ENCODE measurements at regions not wholly inside any gene's neighbourhood (a gene's known extent, or its start where the extent isn't known, plus 50 kb on each side); places are given as distances from the start of the nearest gene placed in this dataset.

GRCh38 chr13:63307228-63307627 is 1891.6 kb upstream of the PCDH20 start:
- no peaks in the 10 kb centered on the region for H3K4me1 ChIP-seq (ENCODE audit: low read depth)
- ATAC-seq (no peak), DNase-seq (no peak)
- H3K4me3 ChIP-seq: no peak overlapping the region
- peaks cover 50% of the 10 kb centered on the region for H3K9me3 ChIP-seq
- intact Hi-C loops (cut with DNase I, micrococcal nuclease): no loop called here
- no peaks in the 10 kb centered on the region for H3K36me3 ChIP-seq (ENCODE audit: low read depth)
- TF ChIP-seq CTCF (IDR thresholded peaks at IDR 0.05): no peak

- intact Hi-C loops (cut with DNase I, micrococcal nuclease): no loop called here
- H3K4me3 ChIP-seq: no peak overlapping the region
- no peaks in the 10 kb centered on the region for H3K36me3 ChIP-seq (ENCODE audit: low read depth)
- peaks cover 40% of the 10 kb centered on the region for H3K9me3 ChIP-seq
- H3K4me1 ChIP-seq (ENCODE audit: low read depth): no peaks in the 10 kb centered on the region
- no peak for TF ChIP-seq CTCF (IDR thresholded peaks at IDR 0.05)
- DNase-seq (no peak), ATAC-seq (no peak)
Observed at GRCh38 chr13:63305641-63306133, 1890.0 kb upstream of the PCDH20 start.

GRCh38 chr13:63304497-63304896 is 1888.8 kb upstream of the PCDH20 start:
- Histone ChIP-seq H3K9me3 (peaks cover 37% of the 10 kb centered on the region), H3K4me1 (ENCODE audit: low read depth) (no peaks in the 10 kb centered on the region), H3K4me3 (no peak overlapping the region), H3K36me3 (ENCODE audit: low read depth) (no peaks in the 10 kb centered on the region)
- ATAC-seq (no peak), DNase-seq (no peak)
- TF ChIP-seq CTCF (IDR thresholded peaks at IDR 0.05): no peak
- intact Hi-C loops (cut with DNase I, micrococcal nuclease): no loop called here

GRCh38 chr13:63299866-63300394 is 1884.3 kb upstream of the PCDH20 start:
- DNase-seq (no peak), ATAC-seq (no peak)
- no peaks in the 10 kb centered on the region for H3K36me3 ChIP-seq (ENCODE audit: low read depth)
- TF ChIP-seq CTCF (IDR thresholded peaks at IDR 0.05): no peak
- no peak overlapping the region for H3K4me3 ChIP-seq
- no peaks in the 10 kb centered on the region for H3K4me1 ChIP-seq (ENCODE audit: low read depth)
- intact Hi-C loops (cut with DNase I, micrococcal nuclease): no loop called here
- peaks cover 17% of the 10 kb centered on the region for H3K9me3 ChIP-seq

GRCh38 chr13:63297163-63297562 is 1881.5 kb upstream of the PCDH20 start:
- Histone ChIP-seq H3K9me3 (peaks cover 11% of the 10 kb centered on the region), H3K4me1 (ENCODE audit: low read depth) (no peaks in the 10 kb centered on the region), H3K36me3 (ENCODE audit: low read depth) (no peaks in the 10 kb centered on the region), H3K4me3 (no peak overlapping the region)
- ATAC-seq (no peak), DNase-seq (no peak)
- intact Hi-C loops (cut with DNase I, micrococcal nuclease): no loop called here
- TF ChIP-seq CTCF (IDR thresholded peaks at IDR 0.05): no peak

GRCh38 chr13:63291701-63292100 is 1876.1 kb upstream of the PCDH20 start:
- H3K9me3 ChIP-seq: peaks cover 27% of the 10 kb centered on the region
- no peaks in the 10 kb centered on the region for H3K4me1 ChIP-seq (ENCODE audit: low read depth)
- no peak for ATAC-seq
- DNase-seq: no peak
- intact Hi-C loops (cut with DNase I, micrococcal nuclease): no loop called here
- no peak for TF ChIP-seq CTCF (IDR thresholded peaks at IDR 0.05)
- no peaks in the 10 kb centered on the region for H3K36me3 ChIP-seq (ENCODE audit: low read depth)
- H3K4me3 ChIP-seq: no peak overlapping the region

Measured in mucosa of descending colon (tissue), 3 donors.